Epidermal melanocyte (primary cell): ENCODE measurements at regions not wholly inside any gene's neighbourhood (a gene's known extent, or its start where the extent isn't known, plus 50 kb on each side); places are given as distances from the start of the nearest gene placed in this dataset.

Experiments
- DNase-seq: peaks from one replicate; pipeline ENCODE4 v3.0.0; 2011; ENCODE audit warnings: low spot score; ENCODE audit not compliant: insufficient read length

- DNase-seq = no peak
Observed at GRCh38 chr3:181855825-181856224, 144.1 kb downstream of the SOX2 start.

GRCh38 chr3:181859518-181859917 is 147.8 kb downstream of the SOX2 start:
- no peak for DNase-seq

GRCh38 chr3:181860235-181860634 is 148.5 kb downstream of the SOX2 start:
- DNase-seq = no peak

GRCh38 chr3:181862502-181862901 is 150.8 kb downstream of the SOX2 start:
- DNase-seq = no peak

- no peak for DNase-seq
Observed at GRCh38 chr3:181868576-181869082, 156.9 kb downstream of the SOX2 start.

- DNase-seq = no peak
Observed at GRCh38 chr3:181872887-181873286, 161.2 kb downstream of the SOX2 start.

GRCh38 chr3:181879926-181880325 is 168.2 kb downstream of the SOX2 start:
- DNase-seq = no peak

- no peak for DNase-seq
Observed at GRCh38 chr3:181880331-181880730, 168.6 kb downstream of the SOX2 start.

- no peak for DNase-seq
Observed at GRCh38 chr3:181881749-181882148, 170.0 kb downstream of the SOX2 start.

GRCh38 chr3:181885868-181886630 is 174.3 kb downstream of the SOX2 start:
- DNase-seq = no peak

GRCh38 chr3:181886676-181887075 is 175.0 kb downstream of the SOX2 start:
- no peak for DNase-seq

GRCh38 chr3:181887685-181888084 is 176.0 kb downstream of the SOX2 start:
- DNase-seq = no peak

GRCh38 chr3:181888234-181888633 is 176.5 kb downstream of the SOX2 start:
- no peak for DNase-seq

- no peak for DNase-seq
Observed at GRCh38 chr3:181892848-181893247, 181.1 kb downstream of the SOX2 start.

GRCh38 chr3:181896605-181897004 is 184.9 kb downstream of the SOX2 start:
- DNase-seq = no peak

- DNase-seq = no peak
Observed at GRCh38 chr3:181899702-181900101, 188.0 kb downstream of the SOX2 start.

GRCh38 chr3:181901626-181902025 is 189.9 kb downstream of the SOX2 start:
- DNase-seq = no peak

GRCh38 chr3:181906338-181906737 is 194.6 kb downstream of the SOX2 start:
- DNase-seq = no peak

GRCh38 chr3:181909241-181909640 is 197.5 kb downstream of the SOX2 start:
- no peak for DNase-seq

- DNase-seq = no peak
Observed at GRCh38 chr3:181912384-181912783, 200.7 kb downstream of the SOX2 start.

GRCh38 chr3:181913254-181913653 is 201.5 kb downstream of the SOX2 start:
- DNase-seq = no peak

GRCh38 chr3:181915551-181915950 is 203.8 kb downstream of the SOX2 start:
- DNase-seq = no peak

GRCh38 chr3:181916013-181916412 is 204.3 kb downstream of the SOX2 start:
- DNase-seq = no peak
